ENCODE measurements at regions not wholly inside any gene's neighbourhood (a gene's known extent, or its start where the extent isn't known, plus 50 kb on each side); places are given as distances from the start of the nearest gene placed in this dataset.

DNA sequence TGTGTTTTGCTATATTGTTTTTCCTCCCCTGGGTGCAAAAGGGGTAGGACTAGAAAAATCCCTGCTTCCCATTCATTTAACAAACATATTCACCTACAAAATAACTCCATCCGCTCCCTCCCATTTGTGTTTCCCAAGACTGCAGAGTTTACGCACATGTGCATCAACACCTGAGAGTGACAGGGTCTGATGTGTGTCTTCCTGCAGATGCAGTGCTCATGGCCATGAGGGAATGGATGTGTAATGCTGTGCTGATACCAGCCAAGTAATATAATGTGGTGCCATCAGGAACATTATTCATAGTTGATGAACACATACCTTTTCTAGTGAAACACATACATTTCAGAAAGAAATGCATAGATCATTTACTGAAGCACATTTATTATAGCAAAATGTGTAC lies 83.2 kb downstream of the CXXC4 start:
- no peak for ATAC-seq
- Histone ChIP-seq H3F3A (replicated peaks; ENCODE audit: low read depth) (no peaks in the 10 kb centered on the region), H3K36me3 (ENCODE audit: insufficient read depth) (no peaks in the 10 kb centered on the region), H3K4me2 (no peak overlapping the region), H3K27ac (ENCODE audit: low read depth) (no peak overlapping the region), H3K79me2 (replicated peaks; ENCODE audit: insufficient read depth) (no peaks in the 10 kb centered on the region), H3K4me1 (ENCODE audit: insufficient read depth) (peaks cover 6% of the 10 kb centered on the region; the same call in 1 of the 2 replicates), H2AFZ (no peak overlapping the region), H3K9me2 (ENCODE audit: insufficient read depth) (no peaks in the 10 kb centered on the region), H3K4me3 (no peak overlapping the region), H3K27me3 (ENCODE audit: insufficient read depth) (no peaks in the 10 kb centered on the region), H4K20me1 (replicated peaks; ENCODE audit: insufficient read depth) (no peaks in the 10 kb centered on the region)
- no peaks in the 10 kb centered on the region for H3K9me3 Mint-ChIP-seq
- TF ChIP-seq NANOG (IDR thresholded peaks at IDR 0.05; ENCODE audit: borderline replicate concordance) (no peak), ZNF331 (CRISPR knock-in tag; IDR thresholded peaks at IDR 0.05; ENCODE audit: low read depth) (no peak)
- TF ChIP-seq, protein P1, sequence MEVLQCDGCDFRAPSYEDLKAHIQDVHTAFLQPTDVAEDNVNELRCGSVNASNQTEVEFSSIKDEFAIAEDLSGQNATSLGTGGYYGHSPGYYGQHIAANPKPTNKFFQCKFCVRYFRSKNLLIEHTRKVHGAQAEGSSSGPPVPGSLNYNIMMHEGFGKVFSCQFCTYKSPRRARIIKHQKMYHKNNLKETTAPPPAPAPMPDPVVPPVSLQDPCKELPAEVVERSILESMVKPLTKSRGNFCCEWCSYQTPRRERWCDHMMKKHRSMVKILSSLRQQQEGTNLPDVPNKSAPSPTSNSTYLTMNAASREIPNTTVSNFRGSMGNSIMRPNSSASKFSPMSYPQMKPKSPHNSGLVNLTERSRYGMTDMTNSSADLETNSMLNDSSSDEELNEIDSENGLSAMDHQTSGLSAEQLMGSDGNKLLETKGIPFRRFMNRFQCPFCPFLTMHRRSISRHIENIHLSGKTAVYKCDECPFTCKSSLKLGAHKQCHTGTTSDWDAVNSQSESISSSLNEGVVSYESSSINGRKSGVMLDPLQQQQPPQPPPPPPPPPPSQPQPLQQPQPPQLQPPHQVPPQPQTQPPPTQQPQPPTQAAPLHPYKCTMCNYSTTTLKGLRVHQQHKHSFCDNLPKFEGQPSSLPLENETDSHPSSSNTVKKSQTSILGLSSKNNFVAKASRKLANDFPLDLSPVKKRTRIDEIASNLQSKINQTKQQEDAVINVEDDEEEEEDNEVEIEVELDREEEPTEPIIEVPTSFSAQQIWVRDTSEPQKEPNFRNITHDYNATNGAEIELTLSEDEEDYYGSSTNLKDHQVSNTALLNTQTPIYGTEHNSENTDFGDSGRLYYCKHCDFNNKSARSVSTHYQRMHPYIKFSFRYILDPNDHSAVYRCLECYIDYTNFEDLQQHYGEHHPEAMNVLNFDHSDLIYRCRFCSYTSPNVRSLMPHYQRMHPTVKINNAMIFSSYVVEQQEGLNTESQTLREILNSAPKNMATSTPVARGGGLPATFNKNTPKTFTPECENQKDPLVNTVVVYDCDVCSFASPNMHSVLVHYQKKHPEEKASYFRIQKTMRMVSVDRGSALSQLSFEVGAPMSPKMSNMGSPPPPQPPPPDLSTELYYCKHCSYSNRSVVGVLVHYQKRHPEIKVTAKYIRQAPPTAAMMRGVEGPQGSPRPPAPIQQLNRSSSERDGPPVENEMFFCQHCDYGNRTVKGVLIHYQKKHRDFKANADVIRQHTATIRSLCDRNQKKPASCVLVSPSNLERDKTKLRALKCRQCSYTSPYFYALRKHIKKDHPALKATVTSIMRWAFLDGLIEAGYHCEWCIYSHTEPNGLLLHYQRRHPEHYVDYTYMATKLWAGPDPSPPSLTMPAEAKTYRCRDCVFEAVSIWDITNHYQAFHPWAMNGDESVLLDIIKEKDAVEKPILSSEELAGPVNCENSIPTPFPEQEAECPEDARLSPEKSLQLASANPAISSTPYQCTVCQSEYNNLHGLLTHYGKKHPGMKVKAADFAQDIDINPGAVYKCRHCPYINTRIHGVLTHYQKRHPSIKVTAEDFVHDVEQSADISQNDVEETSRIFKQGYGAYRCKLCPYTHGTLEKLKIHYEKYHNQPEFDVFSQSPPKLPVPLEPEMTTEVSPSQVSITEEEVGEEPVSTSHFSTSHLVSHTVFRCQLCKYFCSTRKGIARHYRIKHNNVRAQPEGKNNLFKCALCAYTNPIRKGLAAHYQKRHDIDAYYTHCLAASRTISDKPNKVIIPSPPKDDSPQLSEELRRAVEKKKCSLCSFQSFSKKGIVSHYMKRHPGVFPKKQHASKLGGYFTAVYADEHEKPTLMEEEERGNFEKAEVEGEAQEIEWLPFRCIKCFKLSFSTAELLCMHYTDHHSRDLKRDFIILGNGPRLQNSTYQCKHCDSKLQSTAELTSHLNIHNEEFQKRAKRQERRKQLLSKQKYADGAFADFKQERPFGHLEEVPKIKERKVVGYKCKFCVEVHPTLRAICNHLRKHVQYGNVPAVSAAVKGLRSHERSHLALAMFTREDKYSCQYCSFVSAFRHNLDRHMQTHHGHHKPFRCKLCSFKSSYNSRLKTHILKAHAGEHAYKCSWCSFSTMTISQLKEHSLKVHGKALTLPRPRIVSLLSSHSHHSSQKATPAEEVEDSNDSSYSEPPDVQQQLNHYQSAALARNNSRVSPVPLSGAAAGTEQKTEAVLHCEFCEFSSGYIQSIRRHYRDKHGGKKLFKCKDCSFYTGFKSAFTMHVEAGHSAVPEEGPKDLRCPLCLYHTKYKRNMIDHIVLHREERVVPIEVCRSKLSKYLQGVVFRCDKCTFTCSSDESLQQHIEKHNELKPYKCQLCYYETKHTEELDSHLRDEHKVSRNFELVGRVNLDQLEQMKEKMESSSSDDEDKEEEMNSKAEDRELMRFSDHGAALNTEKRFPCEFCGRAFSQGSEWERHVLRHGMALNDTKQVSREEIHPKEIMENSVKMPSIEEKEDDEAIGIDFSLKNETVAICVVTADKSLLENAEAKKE (CRISPR knock-in tag; IDR thresholded peaks at IDR 0.05) = no peak
- TF ChIP-seq, protein P2, sequence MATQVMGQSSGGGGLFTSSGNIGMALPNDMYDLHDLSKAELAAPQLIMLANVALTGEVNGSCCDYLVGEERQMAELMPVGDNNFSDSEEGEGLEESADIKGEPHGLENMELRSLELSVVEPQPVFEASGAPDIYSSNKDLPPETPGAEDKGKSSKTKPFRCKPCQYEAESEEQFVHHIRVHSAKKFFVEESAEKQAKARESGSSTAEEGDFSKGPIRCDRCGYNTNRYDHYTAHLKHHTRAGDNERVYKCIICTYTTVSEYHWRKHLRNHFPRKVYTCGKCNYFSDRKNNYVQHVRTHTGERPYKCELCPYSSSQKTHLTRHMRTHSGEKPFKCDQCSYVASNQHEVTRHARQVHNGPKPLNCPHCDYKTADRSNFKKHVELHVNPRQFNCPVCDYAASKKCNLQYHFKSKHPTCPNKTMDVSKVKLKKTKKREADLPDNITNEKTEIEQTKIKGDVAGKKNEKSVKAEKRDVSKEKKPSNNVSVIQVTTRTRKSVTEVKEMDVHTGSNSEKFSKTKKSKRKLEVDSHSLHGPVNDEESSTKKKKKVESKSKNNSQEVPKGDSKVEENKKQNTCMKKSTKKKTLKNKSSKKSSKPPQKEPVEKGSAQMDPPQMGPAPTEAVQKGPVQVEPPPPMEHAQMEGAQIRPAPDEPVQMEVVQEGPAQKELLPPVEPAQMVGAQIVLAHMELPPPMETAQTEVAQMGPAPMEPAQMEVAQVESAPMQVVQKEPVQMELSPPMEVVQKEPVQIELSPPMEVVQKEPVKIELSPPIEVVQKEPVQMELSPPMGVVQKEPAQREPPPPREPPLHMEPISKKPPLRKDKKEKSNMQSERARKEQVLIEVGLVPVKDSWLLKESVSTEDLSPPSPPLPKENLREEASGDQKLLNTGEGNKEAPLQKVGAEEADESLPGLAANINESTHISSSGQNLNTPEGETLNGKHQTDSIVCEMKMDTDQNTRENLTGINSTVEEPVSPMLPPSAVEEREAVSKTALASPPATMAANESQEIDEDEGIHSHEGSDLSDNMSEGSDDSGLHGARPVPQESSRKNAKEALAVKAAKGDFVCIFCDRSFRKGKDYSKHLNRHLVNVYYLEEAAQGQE (IDR thresholded peaks at IDR 0.05; ENCODE audit: unreplicated experiment) = no peak
- no peaks in the 10 kb centered on the region for H3K27me3 Mint-ChIP-seq (ENCODE audit: insufficient read depth, low read depth, poor library complexity)
- DNase-seq (ENCODE audit: low spot score) = no peak
- peaks cover 12% of the 10 kb centered on the region; the same call in 2 of the 3 replicates for H3K4me1 Mint-ChIP-seq
- H3K4me3 Mint-ChIP-seq = no peak overlapping the region
- H3K36me3 Mint-ChIP-seq (ENCODE audit: low read depth) = no peaks in the 10 kb centered on the region
- no peak overlapping the region for H3K27ac Mint-ChIP-seq

Measured in GM23338 (cell line).